ENCODE measurements at regions not wholly inside any gene's neighbourhood (a gene's known extent, or its start where the extent isn't known, plus 50 kb on each side); places are given as distances from the start of the nearest gene placed in this dataset.

- H3K4me3 Mint-ChIP-seq = no peak overlapping the region
- H3K27me3 Mint-ChIP-seq = no peaks in the 10 kb centered on the region
- DNase-seq (no peak), ATAC-seq (replicated peaks) (no peak)
- H3K36me3 Mint-ChIP-seq = no peaks in the 10 kb centered on the region
- no peaks in the 10 kb centered on the region for H3K4me1 Mint-ChIP-seq
- H3K9me3 Mint-ChIP-seq = no peaks in the 10 kb centered on the region
- H3K27ac Mint-ChIP-seq = no peak overlapping the region
Observed at GRCh38 chr6:50102676-50103075, 52.9 kb upstream of the DEFB112 start.

GRCh38 chr6:50110587-50110986 is 60.9 kb upstream of the DEFB112 start:
- no peak for ATAC-seq (replicated peaks)
- Mint-ChIP-seq H3K9me3 (no peaks in the 10 kb centered on the region), H3K4me1 (no peaks in the 10 kb centered on the region)

GRCh38 chr6:50112981-50113857 is 63.5 kb upstream of the DEFB112 start:
- no peak overlapping the region for H3K27ac Mint-ChIP-seq
- no peaks in the 10 kb centered on the region for H3K9me3 Mint-ChIP-seq
- no peaks in the 10 kb centered on the region for H3K36me3 Mint-ChIP-seq
- no peaks in the 10 kb centered on the region for H3K27me3 Mint-ChIP-seq
- H3K4me1 Mint-ChIP-seq = no peaks in the 10 kb centered on the region
- ATAC-seq (replicated peaks) (no peak), DNase-seq (no peak)
- no peak overlapping the region for H3K4me3 Mint-ChIP-seq

More at GRCh38 chr6:50110587-50110986, 60.9 kb upstream of the DEFB112 start:
- DNase-seq = no peak
- no peak overlapping the region for H3K4me3 Mint-ChIP-seq
- H3K27ac Mint-ChIP-seq = no peak overlapping the region
- H3K27me3 Mint-ChIP-seq = no peaks in the 10 kb centered on the region
- no peaks in the 10 kb centered on the region for H3K36me3 Mint-ChIP-seq

GRCh38 chr6:50116390-50116789 is 66.7 kb upstream of the DEFB112 start:
- Mint-ChIP-seq H3K4me1 (no peaks in the 10 kb centered on the region), H3K4me3 (no peak overlapping the region), H3K9me3 (peaks cover 0 to 3% of the 10 kb centered on the region in 2 donors), H3K36me3 (no peaks in the 10 kb centered on the region), H3K27me3 (no peaks in the 10 kb centered on the region), H3K27ac (no peak overlapping the region)
- DNase-seq = no peak
- no peak for ATAC-seq (replicated peaks)

GRCh38 chr6:50116797-50117542 is 67.2 kb upstream of the DEFB112 start:
- Mint-ChIP-seq H3K4me3 (no peak overlapping the region), H3K27ac (no peak overlapping the region), H3K4me1 (no peaks in the 10 kb centered on the region), H3K36me3 (no peaks in the 10 kb centered on the region), H3K27me3 (no peaks in the 10 kb centered on the region), H3K9me3 (peaks cover 0 to 3% of the 10 kb centered on the region in 2 donors)
- no peak for ATAC-seq (replicated peaks)
- no peak for DNase-seq

- ATAC-seq (replicated peaks) = no peak
- Mint-ChIP-seq H3K27ac (no peak overlapping the region), H3K27me3 (no peaks in the 10 kb centered on the region), H3K4me1 (no peaks in the 10 kb centered on the region), H3K36me3 (no peaks in the 10 kb centered on the region), H3K9me3 (peaks cover 0 to 3% of the 10 kb centered on the region in 2 donors), H3K4me3 (no peak overlapping the region)
- DNase-seq = no peak
Observed at GRCh38 chr6:50120300-50120699, 70.6 kb upstream of the DEFB112 start.

GRCh38 chr6:50123688-50124087 is 74.0 kb upstream of the DEFB112 start:
- ATAC-seq (replicated peaks) (no peak), DNase-seq (no peak)
- Mint-ChIP-seq H3K36me3 (no peaks in the 10 kb centered on the region), H3K4me1 (no peaks in the 10 kb centered on the region), H3K9me3 (peaks cover 0 to 3% of the 10 kb centered on the region in 2 donors), H3K4me3 (no peak overlapping the region), H3K27me3 (no peaks in the 10 kb centered on the region), H3K27ac (no peak overlapping the region)

- Mint-ChIP-seq H3K36me3 (no peaks in the 10 kb centered on the region), H3K4me1 (no peaks in the 10 kb centered on the region), H3K27ac (no peak overlapping the region), H3K9me3 (peaks cover 0 to 3% of the 10 kb centered on the region in 2 donors), H3K4me3 (no peak overlapping the region), H3K27me3 (no peaks in the 10 kb centered on the region)
- no peak for ATAC-seq (replicated peaks)
- no peak for DNase-seq
Observed at GRCh38 chr6:50124572-50124971, 74.8 kb upstream of the DEFB112 start.

GRCh38 chr6:50128420-50129005 is 78.8 kb upstream of the DEFB112 start:
- ATAC-seq (replicated peaks) (no peak), DNase-seq (no peak)
- H3K36me3 Mint-ChIP-seq = no peaks in the 10 kb centered on the region
- H3K27ac Mint-ChIP-seq = no peak overlapping the region
- H3K4me1 Mint-ChIP-seq = no peaks in the 10 kb centered on the region
- H3K27me3 Mint-ChIP-seq = no peaks in the 10 kb centered on the region
- H3K4me3 Mint-ChIP-seq = no peak overlapping the region
- H3K9me3 Mint-ChIP-seq = no peaks in the 10 kb centered on the region

GRCh38 chr6:50135968-50136367 is 86.2 kb upstream of the DEFB112 start:
- no peak overlapping the region for H3K27ac Mint-ChIP-seq
- H3K36me3 Mint-ChIP-seq = no peaks in the 10 kb centered on the region
- H3K4me1 Mint-ChIP-seq = no peaks in the 10 kb centered on the region
- H3K27me3 Mint-ChIP-seq = no peaks in the 10 kb centered on the region
- H3K9me3 Mint-ChIP-seq = no peaks in the 10 kb centered on the region
- ATAC-seq (replicated peaks) (no peak), DNase-seq (no peak)
- H3K4me3 Mint-ChIP-seq = no peak overlapping the region

GRCh38 chr6:50141100-50141499 is 91.4 kb upstream of the DEFB112 start:
- Mint-ChIP-seq H3K9me3 (peaks cover 0 to 1% of the 10 kb centered on the region in 2 donors), H3K36me3 (no peaks in the 10 kb centered on the region), H3K4me1 (no peaks in the 10 kb centered on the region), H3K4me3 (no peak overlapping the region), H3K27ac (no peak overlapping the region), H3K27me3 (no peaks in the 10 kb centered on the region)
- DNase-seq = no peak
- no peak for ATAC-seq (replicated peaks)

- DNase-seq (no peak), ATAC-seq (replicated peaks) (no peak)
- H3K4me1 Mint-ChIP-seq = no peaks in the 10 kb centered on the region
- no peak overlapping the region for H3K4me3 Mint-ChIP-seq
- H3K9me3 Mint-ChIP-seq = peaks cover 0 to 1% of the 10 kb centered on the region in 2 donors
- H3K27me3 Mint-ChIP-seq = no peaks in the 10 kb centered on the region
- no peaks in the 10 kb centered on the region for H3K36me3 Mint-ChIP-seq
- H3K27ac Mint-ChIP-seq = no peak overlapping the region
Observed at GRCh38 chr6:50143011-50143719, 93.4 kb upstream of the DEFB112 start.

- no peaks in the 10 kb centered on the region for H3K4me1 Mint-ChIP-seq
- no peak overlapping the region for H3K27ac Mint-ChIP-seq
- H3K27me3 Mint-ChIP-seq = no peaks in the 10 kb centered on the region
- ATAC-seq (replicated peaks) (no peak), DNase-seq (no peak)
- H3K36me3 Mint-ChIP-seq = no peaks in the 10 kb centered on the region
- H3K4me3 Mint-ChIP-seq = no peak overlapping the region
- H3K9me3 Mint-ChIP-seq = peaks cover 1 to 3% of the 10 kb centered on the region in 2 donors
Observed at GRCh38 chr6:50145125-50145524, 95.4 kb upstream of the DEFB112 start.

GRCh38 chr6:50147371-50147770 is 97.6 kb upstream of the DEFB112 start:
- no peak overlapping the region for H3K27ac Mint-ChIP-seq
- ATAC-seq (replicated peaks) = no peak
- no peak for DNase-seq
- H3K27me3 Mint-ChIP-seq = no peaks in the 10 kb centered on the region
- no peak overlapping the region for H3K4me3 Mint-ChIP-seq
- peaks cover 1 to 3% of the 10 kb centered on the region in 2 donors for H3K9me3 Mint-ChIP-seq
- H3K4me1 Mint-ChIP-seq = no peaks in the 10 kb centered on the region
- no peaks in the 10 kb centered on the region for H3K36me3 Mint-ChIP-seq

All from stimulated activated naive B cell treated with anti-CD40 and anti-IgM and Interleukin-4, amounts not matched to agents 10 μg/mL and 1 μg/mL and 100 μg/mL, for 72 hours (primary cell).